ENCODE measurements at regions not wholly inside any gene's neighbourhood (a gene's known extent, or its start where the extent isn't known, plus 50 kb on each side); places are given as distances from the start of the nearest gene placed in this dataset.

DNA sequence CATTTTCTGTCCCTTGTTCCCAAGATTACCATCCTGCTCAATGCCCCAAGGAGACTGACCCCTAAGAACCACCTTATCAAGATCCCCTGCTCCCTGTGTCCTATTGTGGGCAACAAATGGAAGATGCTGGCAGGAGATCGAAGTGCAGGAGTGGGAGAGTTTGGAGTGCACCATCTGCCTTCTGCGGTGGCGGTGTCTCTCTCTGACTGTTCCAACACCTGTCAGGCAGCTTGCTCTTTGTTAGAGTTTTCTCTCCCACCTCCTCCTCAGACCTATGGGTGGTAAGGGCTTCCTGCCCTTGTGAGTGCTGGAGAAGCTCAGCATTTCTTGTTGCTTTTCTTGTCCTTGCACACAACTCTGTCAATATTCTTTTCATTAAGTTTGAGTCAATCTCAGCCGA is 64.1 kb upstream of the SPHKAP start:
- no peaks in the 10 kb centered on the region for H3K27me3 ChIP-seq (ENCODE audit: control insufficient read depth in 1 of 2, insufficient read depth in 2 of 2, low read length in 2 of 2)
- Mint-ChIP-seq H3K4me3 (no peak overlapping the region), H3K27me3 (no peaks in the 10 kb centered on the region), H3K27ac (no peak overlapping the region), H3K36me3 (ENCODE audit: low read depth) (no peaks in the 10 kb centered on the region), H3K9me3 (peaks cover 8% of the 10 kb centered on the region), H3K4me1 (ENCODE audit: low read depth) (no peaks in the 10 kb centered on the region)
- DNase-seq (no peak), ATAC-seq (ENCODE audit: poor library complexity) (no peak)
- ChIA-PET POLR2A (no interaction called here), CTCF (no interaction called here)
- no peaks in the 10 kb centered on the region for H3K4me1 ChIP-seq (ENCODE audit: insufficient read depth, low read length)
- H3K27ac ChIP-seq (ENCODE audit: low read depth in 1 of 2, low read length in 2 of 2) = no peak overlapping the region
- TF ChIP-seq, protein P1, sequence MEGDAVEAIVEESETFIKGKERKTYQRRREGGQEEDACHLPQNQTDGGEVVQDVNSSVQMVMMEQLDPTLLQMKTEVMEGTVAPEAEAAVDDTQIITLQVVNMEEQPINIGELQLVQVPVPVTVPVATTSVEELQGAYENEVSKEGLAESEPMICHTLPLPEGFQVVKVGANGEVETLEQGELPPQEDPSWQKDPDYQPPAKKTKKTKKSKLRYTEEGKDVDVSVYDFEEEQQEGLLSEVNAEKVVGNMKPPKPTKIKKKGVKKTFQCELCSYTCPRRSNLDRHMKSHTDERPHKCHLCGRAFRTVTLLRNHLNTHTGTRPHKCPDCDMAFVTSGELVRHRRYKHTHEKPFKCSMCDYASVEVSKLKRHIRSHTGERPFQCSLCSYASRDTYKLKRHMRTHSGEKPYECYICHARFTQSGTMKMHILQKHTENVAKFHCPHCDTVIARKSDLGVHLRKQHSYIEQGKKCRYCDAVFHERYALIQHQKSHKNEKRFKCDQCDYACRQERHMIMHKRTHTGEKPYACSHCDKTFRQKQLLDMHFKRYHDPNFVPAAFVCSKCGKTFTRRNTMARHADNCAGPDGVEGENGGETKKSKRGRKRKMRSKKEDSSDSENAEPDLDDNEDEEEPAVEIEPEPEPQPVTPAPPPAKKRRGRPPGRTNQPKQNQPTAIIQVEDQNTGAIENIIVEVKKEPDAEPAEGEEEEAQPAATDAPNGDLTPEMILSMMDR (IDR thresholded peaks at IDR 0.05) = no peak
- intact Hi-C loops (cut with DNase I, micrococcal nuclease) = no loop called here
- no peaks in the 10 kb centered on the region for H3K36me3 ChIP-seq (ENCODE audit: insufficient read depth, low read length)
- no peak overlapping the region for H3K4me3 ChIP-seq (ENCODE audit: low read length)
- H3K9me3 ChIP-seq (ENCODE audit: control insufficient read depth in 1 of 2, insufficient read depth in 1 of 2, low read length in 2 of 2) = no peaks in the 10 kb centered on the region

DNA sequence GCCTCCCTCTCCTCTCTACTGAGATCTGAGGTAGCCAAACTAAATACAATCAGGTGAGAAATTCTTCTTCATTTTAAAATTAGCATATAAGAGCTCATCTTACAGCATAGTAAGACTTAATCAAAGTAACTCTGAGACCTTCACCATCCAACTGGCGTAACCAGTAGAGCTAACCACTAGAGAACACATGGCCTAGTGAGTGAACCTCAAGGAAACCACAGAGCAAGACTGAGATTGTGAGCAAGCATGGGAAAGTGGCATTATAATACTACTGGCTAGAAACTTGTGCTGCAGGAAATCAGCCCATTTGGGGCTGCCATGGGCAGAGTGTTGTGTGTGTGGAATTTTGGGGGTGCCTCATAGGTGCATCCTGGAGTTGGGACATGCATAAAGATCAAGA is 61.1 kb upstream of the SPHKAP start:
- Mint-ChIP-seq H3K27ac (no peak overlapping the region), H3K4me1 (ENCODE audit: low read depth) (no peaks in the 10 kb centered on the region), H3K27me3 (no peaks in the 10 kb centered on the region), H3K4me3 (no peak overlapping the region), H3K36me3 (ENCODE audit: low read depth) (no peaks in the 10 kb centered on the region), H3K9me3 (peaks cover 11% of the 10 kb centered on the region)
- POLR2A ChIA-PET = no interaction called here
- DNase-seq = no peak
- intact Hi-C loops (cut with DNase I, micrococcal nuclease) = no loop called here
- Histone ChIP-seq H3K4me3 (ENCODE audit: low read length) (no peak overlapping the region), H3K9me3 (ENCODE audit: control insufficient read depth in 1 of 2, insufficient read depth in 1 of 2, low read length in 2 of 2) (peaks cover 0 to 6% of the 10 kb centered on the region in 2 experiments), H3K27me3 (ENCODE audit: control insufficient read depth in 1 of 2, insufficient read depth in 2 of 2, low read length in 2 of 2) (no peaks in the 10 kb centered on the region), H3K36me3 (ENCODE audit: insufficient read depth, low read length) (no peaks in the 10 kb centered on the region), H3K4me1 (ENCODE audit: insufficient read depth, low read length) (no peaks in the 10 kb centered on the region), H3K27ac (ENCODE audit: low read depth in 1 of 2, low read length in 2 of 2) (no peak overlapping the region)
- ATAC-seq (ENCODE audit: poor library complexity) = no peak
- CTCF ChIA-PET = no interaction called here
- TF ChIP-seq, protein P1 (IDR thresholded peaks at IDR 0.05) = no peak

- Mint-ChIP-seq H3K9me3 (peaks cover 9% of the 10 kb centered on the region), H3K27me3 (no peaks in the 10 kb centered on the region), H3K27ac (no peak overlapping the region), H3K4me3 (no peak overlapping the region), H3K36me3 (ENCODE audit: low read depth) (no peaks in the 10 kb centered on the region), H3K4me1 (ENCODE audit: low read depth) (no peaks in the 10 kb centered on the region)
- Histone ChIP-seq H3K27ac (ENCODE audit: low read depth in 1 of 2, low read length in 2 of 2) (no peak overlapping the region), H3K27me3 (ENCODE audit: control insufficient read depth in 1 of 2, insufficient read depth in 2 of 2, low read length in 2 of 2) (no peaks in the 10 kb centered on the region), H3K36me3 (ENCODE audit: insufficient read depth, low read length) (no peaks in the 10 kb centered on the region), H3K9me3 (ENCODE audit: control insufficient read depth in 1 of 2, insufficient read depth in 1 of 2, low read length in 2 of 2) (peaks cover 0 to 6% of the 10 kb centered on the region in 2 experiments), H3K4me3 (ENCODE audit: low read length) (no peak overlapping the region), H3K4me1 (ENCODE audit: insufficient read depth, low read length) (no peaks in the 10 kb centered on the region)
- intact Hi-C loops (cut with DNase I, micrococcal nuclease) = no loop called here
- CTCF ChIA-PET = no interaction called here
- ATAC-seq (ENCODE audit: poor library complexity) (no peak), DNase-seq (no peak)
- POLR2A ChIA-PET = no interaction called here
- TF ChIP-seq, protein P1 (IDR thresholded peaks at IDR 0.05) = no peak
Measured at GRCh38 chr2:228239907-228240561, 58.5 kb upstream of the SPHKAP start.

All from CD4-positive, alpha-beta T cell (primary cell).